ENCODE measurements at regions not wholly inside any gene's neighbourhood (a gene's known extent, or its start where the extent isn't known, plus 50 kb on each side); places are given as distances from the start of the nearest gene placed in this dataset.

- Histone ChIP-seq H3K9me3 (ENCODE audit: control insufficient read depth, low read length) (no peaks in the 10 kb centered on the region), H3K23ac (ENCODE audit: low read length in 2 of 2) (no peak overlapping the region), H3K4ac (ENCODE audit: low read depth in 1 of 2, low read length in 2 of 2) (no peak overlapping the region), H3K4me1 (ENCODE audit: control insufficient read depth, insufficient read depth, low read depth, low read length) (peaks cover 4% of the 10 kb centered on the region), H3K27ac (ENCODE audit: low read length, poor library complexity, severe bottlenecking) (peak overlapping the region; percentile 54), H2BK120ac (ENCODE audit: low read depth, low read length) (no peak overlapping the region), H2BK5ac (ENCODE audit: low read depth, low read length, poor library complexity, severe bottlenecking) (peak overlapping the region; percentile 58), H3K9ac (ENCODE audit: low read length) (no peak overlapping the region), H3K18ac (ENCODE audit: low read depth in 1 of 2, low read length in 2 of 2) (no peak overlapping the region), H3K79me1 (replicated peaks; ENCODE audit: low read length, poor library complexity, severe bottlenecking) (no peaks in the 10 kb centered on the region), H3K36me3 (ENCODE audit: control insufficient read depth in 1 of 2, insufficient read depth in 2 of 2, low read depth in 1 of 2, low read length in 2 of 2) (no peaks in the 10 kb centered on the region), H4K8ac (ENCODE audit: low read length) (no peak overlapping the region), H2AK5ac (ENCODE audit: low read length, severe bottlenecking) (peak overlapping the region; percentile 51), H4K91ac (ENCODE audit: low read length) (no peak overlapping the region), H2AFZ (ENCODE audit: low read depth, low read length) (no peak overlapping the region), H3K4me3 (ENCODE audit: insufficient read depth in 1 of 2, low read depth in 1 of 2, low read length in 2 of 2) (no peak overlapping the region), H3K14ac (ENCODE audit: low read length in 2 of 2) (no peak overlapping the region), H3K4me2 (ENCODE audit: low read length, poor library complexity, severe bottlenecking) (no peak overlapping the region), H2BK12ac (ENCODE audit: low read length in 2 of 2) (no peak overlapping the region), H3K27me3 (ENCODE audit: control insufficient read depth in 1 of 2, insufficient read depth in 1 of 2, low read length in 2 of 2) (no peaks in the 10 kb centered on the region), H2BK15ac (ENCODE audit: low read depth, poor library complexity, severe bottlenecking) (no peak overlapping the region)
- DNase-seq: peak; percentile 8
- 68% methylated on average over 7 of the region's 7 CpGs for WGBS
Observed at GRCh38 chr9:27784847-27785713, 211.8 kb upstream of the C9orf72 start.

- Histone ChIP-seq H4K8ac (ENCODE audit: low read length) (no peak overlapping the region), H3K14ac (ENCODE audit: low read length in 2 of 2) (no peak overlapping the region), H3K27ac (ENCODE audit: low read length, poor library complexity, severe bottlenecking) (peak overlapping the region; percentile 6), H2BK120ac (ENCODE audit: low read depth, low read length) (no peak overlapping the region), H2BK12ac (ENCODE audit: low read length in 2 of 2) (no peak overlapping the region), H3K36me3 (ENCODE audit: control insufficient read depth in 1 of 2, insufficient read depth in 2 of 2, low read depth in 1 of 2, low read length in 2 of 2) (no peaks in the 10 kb centered on the region), H4K91ac (ENCODE audit: low read length) (no peak overlapping the region), H2AK5ac (ENCODE audit: low read length, severe bottlenecking) (no peak overlapping the region), H3K4ac (ENCODE audit: low read depth in 1 of 2, low read length in 2 of 2) (no peak overlapping the region), H2BK15ac (ENCODE audit: low read depth, poor library complexity, severe bottlenecking) (no peak overlapping the region), H3K23ac (ENCODE audit: low read length in 2 of 2) (no peak overlapping the region), H3K4me3 (ENCODE audit: insufficient read depth in 1 of 2, low read depth in 1 of 2, low read length in 2 of 2) (no peak overlapping the region), H3K4me1 (ENCODE audit: control insufficient read depth, insufficient read depth, low read depth, low read length) (peaks cover 4% of the 10 kb centered on the region), H3K9ac (ENCODE audit: low read length) (no peak overlapping the region), H3K79me1 (replicated peaks; ENCODE audit: low read length, poor library complexity, severe bottlenecking) (no peaks in the 10 kb centered on the region), H3K4me2 (ENCODE audit: low read length, poor library complexity, severe bottlenecking) (no peak overlapping the region), H2AFZ (ENCODE audit: low read depth, low read length) (no peak overlapping the region), H3K9me3 (ENCODE audit: control insufficient read depth, low read length) (no peaks in the 10 kb centered on the region), H3K27me3 (ENCODE audit: control insufficient read depth in 1 of 2, insufficient read depth in 1 of 2, low read length in 2 of 2) (no peaks in the 10 kb centered on the region), H3K18ac (ENCODE audit: low read depth in 1 of 2, low read length in 2 of 2) (no peak overlapping the region), H2BK5ac (ENCODE audit: low read depth, low read length, poor library complexity, severe bottlenecking) (no peak overlapping the region)
- peak; percentile 54 for DNase-seq
Observed at GRCh38 chr9:27785714-27786100, 212.4 kb upstream of the C9orf72 start.

- Histone ChIP-seq H3K36me3 (ENCODE audit: control insufficient read depth in 1 of 2, insufficient read depth in 2 of 2, low read depth in 1 of 2, low read length in 2 of 2) (no peaks in the 10 kb centered on the region), H2BK5ac (ENCODE audit: low read depth, low read length, poor library complexity, severe bottlenecking) (no peak overlapping the region), H3K27me3 (ENCODE audit: control insufficient read depth in 1 of 2, insufficient read depth in 1 of 2, low read length in 2 of 2) (no peaks in the 10 kb centered on the region), H3K4me3 (ENCODE audit: insufficient read depth in 1 of 2, low read depth in 1 of 2, low read length in 2 of 2) (no peak overlapping the region), H3K4ac (ENCODE audit: low read depth in 1 of 2, low read length in 2 of 2) (no peak overlapping the region), H3K9me3 (ENCODE audit: control insufficient read depth, low read length) (no peaks in the 10 kb centered on the region), H2AFZ (ENCODE audit: low read depth, low read length) (no peak overlapping the region), H3K14ac (ENCODE audit: low read length in 2 of 2) (no peak overlapping the region), H2BK15ac (ENCODE audit: low read depth, poor library complexity, severe bottlenecking) (no peak overlapping the region), H2AK5ac (ENCODE audit: low read length, severe bottlenecking) (no peak overlapping the region), H3K79me1 (replicated peaks; ENCODE audit: low read length, poor library complexity, severe bottlenecking) (no peaks in the 10 kb centered on the region), H3K4me1 (ENCODE audit: control insufficient read depth, insufficient read depth, low read depth, low read length) (peaks cover 4% of the 10 kb centered on the region), H3K9ac (ENCODE audit: low read length) (no peak overlapping the region), H3K18ac (ENCODE audit: low read depth in 1 of 2, low read length in 2 of 2) (no peak overlapping the region), H2BK12ac (ENCODE audit: low read length in 2 of 2) (no peak overlapping the region), H3K23ac (ENCODE audit: low read length in 2 of 2) (no peak overlapping the region), H2BK120ac (ENCODE audit: low read depth, low read length) (no peak overlapping the region), H3K27ac (ENCODE audit: low read length, poor library complexity, severe bottlenecking) (no peak overlapping the region), H3K4me2 (ENCODE audit: low read length, poor library complexity, severe bottlenecking) (no peak overlapping the region), H4K8ac (ENCODE audit: low read length) (no peak overlapping the region), H4K91ac (ENCODE audit: low read length) (no peak overlapping the region)
- DNase-seq: no peak
- no CpG with 5 or more reads among the region's 2 CpGs for WGBS
Observed at GRCh38 chr9:27787891-27788290, 214.6 kb upstream of the C9orf72 start.

- no peak overlapping the region for H2BK15ac ChIP-seq (ENCODE audit: low read depth, poor library complexity, severe bottlenecking)
- no peak overlapping the region for H2AFZ ChIP-seq (ENCODE audit: low read depth, low read length)
- H3K4me1 ChIP-seq (ENCODE audit: control insufficient read depth, insufficient read depth, low read depth, low read length): no peaks in the 10 kb centered on the region
- H3K4me3 ChIP-seq (ENCODE audit: insufficient read depth in 1 of 2, low read depth in 1 of 2, low read length in 2 of 2): no peak overlapping the region
- H3K4ac ChIP-seq (ENCODE audit: low read depth in 1 of 2, low read length in 2 of 2): no peak overlapping the region
- H3K18ac ChIP-seq (ENCODE audit: low read depth in 1 of 2, low read length in 2 of 2): no peak overlapping the region
- no peak overlapping the region for H4K91ac ChIP-seq (ENCODE audit: low read length)
- H3K4me2 ChIP-seq (ENCODE audit: low read length, poor library complexity, severe bottlenecking): no peak overlapping the region
- H2BK120ac ChIP-seq (ENCODE audit: low read depth, low read length): no peak overlapping the region
- no peak overlapping the region for H3K14ac ChIP-seq (ENCODE audit: low read length in 2 of 2)
- H4K8ac ChIP-seq (ENCODE audit: low read length): no peak overlapping the region
- H3K36me3 ChIP-seq (ENCODE audit: control insufficient read depth in 1 of 2, insufficient read depth in 2 of 2, low read depth in 1 of 2, low read length in 2 of 2): no peaks in the 10 kb centered on the region
- H3K23ac ChIP-seq (ENCODE audit: low read length in 2 of 2): no peak overlapping the region
- no peak overlapping the region for H3K27ac ChIP-seq (ENCODE audit: low read length, poor library complexity, severe bottlenecking)
- WGBS: 64% methylated on average over 1 of the region's 1 CpG
- no peak overlapping the region for H3K9ac ChIP-seq (ENCODE audit: low read length)
- no peak for DNase-seq
- no peaks in the 10 kb centered on the region for H3K79me1 ChIP-seq (replicated peaks; ENCODE audit: low read length, poor library complexity, severe bottlenecking)
- no peak overlapping the region for H2BK12ac ChIP-seq (ENCODE audit: low read length in 2 of 2)
- no peaks in the 10 kb centered on the region for H3K27me3 ChIP-seq (ENCODE audit: control insufficient read depth in 1 of 2, insufficient read depth in 1 of 2, low read length in 2 of 2)
- H3K9me3 ChIP-seq (ENCODE audit: control insufficient read depth, low read length): no peaks in the 10 kb centered on the region
- no peak overlapping the region for H2BK5ac ChIP-seq (ENCODE audit: low read depth, low read length, poor library complexity, severe bottlenecking)
- no peak overlapping the region for H2AK5ac ChIP-seq (ENCODE audit: low read length, severe bottlenecking)
Observed at GRCh38 chr9:27791311-27791710, 218.0 kb upstream of the C9orf72 start.
